ENCODE measurements at regions not wholly inside any gene's neighbourhood (a gene's known extent, or its start where the extent isn't known, plus 50 kb on each side); places are given as distances from the start of the nearest gene placed in this dataset.

GRCh38 chr3:150255413-150255812, 152.7 kb upstream of the TSC22D2 start:
- Histone ChIP-seq H3K9me3 (no peaks in the 10 kb centered on the region), H3K4me1 (peaks cover 40% of the 10 kb centered on the region), H3K27me3 (no peaks in the 10 kb centered on the region), H3K36me3 (no peaks in the 10 kb centered on the region), H3K27ac (peak overlapping the region; percentile 82), H3K4me3 (no peak overlapping the region)
- DNase-seq (ENCODE audit: low spot score in 2 of 2), result peak in 1 of 2 donors; percentile 68
- TF ChIP-seq POLR2AphosphoS5 (IDR thresholded peaks at IDR 0.05), result peak in 1 of 3 donors; percentile 57
- TF ChIP-seq POLR2A (IDR thresholded peaks at IDR 0.05), result no peak
- 33% methylated on average over 3 of the region's 3 CpGs for WGBS

- Histone ChIP-seq H3K4me1 (peaks cover 40% of the 10 kb centered on the region), H3K27me3 (no peaks in the 10 kb centered on the region), H3K4me3 (no peak overlapping the region), H3K36me3 (no peaks in the 10 kb centered on the region), H3K9me3 (no peaks in the 10 kb centered on the region), H3K27ac (peak overlapping the region; percentile 82)
- TF ChIP-seq POLR2AphosphoS5 (IDR thresholded peaks at IDR 0.05) (no peak), CTCF (IDR thresholded peaks at IDR 0.05) (no peak), EP300 (IDR thresholded peaks at IDR 0.05) (no peak), POLR2A (IDR thresholded peaks at IDR 0.05) (no peak)
- no peak for DNase-seq (ENCODE audit: low spot score in 2 of 2)
- 42% methylated on average over 4 of the region's 4 CpGs for WGBS
Observed at GRCh38 chr3:150254309-150254708, 153.8 kb upstream of the TSC22D2 start.

DNA sequence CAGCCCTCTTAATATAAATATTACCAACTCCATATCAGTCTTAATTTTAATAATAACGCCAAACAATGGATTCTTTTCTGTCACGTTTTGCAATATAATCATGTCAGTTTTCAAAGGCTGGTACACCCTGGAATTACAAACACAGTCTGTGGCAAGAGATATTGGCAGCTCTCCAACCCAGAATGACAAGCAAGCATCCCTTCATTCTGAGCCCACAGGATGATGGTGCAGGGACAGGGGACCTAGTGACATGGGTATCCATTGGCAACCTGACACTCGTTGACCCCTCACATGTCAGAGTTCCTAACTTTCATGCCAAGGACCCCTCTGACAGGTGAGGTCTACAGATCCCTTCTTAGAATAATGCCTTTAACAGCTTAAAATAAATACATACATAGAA, 154.5 kb upstream of the TSC22D2 start:
- no peak for DNase-seq (ENCODE audit: low spot score in 2 of 2)
- Histone ChIP-seq H3K36me3 (no peaks in the 10 kb centered on the region), H3K27me3 (no peaks in the 10 kb centered on the region), H3K4me1 (peaks cover 40% of the 10 kb centered on the region), H3K4me3 (no peak overlapping the region), H3K9me3 (no peaks in the 10 kb centered on the region), H3K27ac (peak overlapping the region; percentile 62)
- TF ChIP-seq POLR2A (IDR thresholded peaks at IDR 0.05), result no peak
- no peak for TF ChIP-seq CTCF (IDR thresholded peaks at IDR 0.05)
- TF ChIP-seq EP300 (IDR thresholded peaks at IDR 0.05), result no peak
- no peak for TF ChIP-seq POLR2AphosphoS5 (IDR thresholded peaks at IDR 0.05)
- WGBS, result 53% methylated on average over 3 of the region's 3 CpGs

- H3K4me1 ChIP-seq, result peaks cover 40% of the 10 kb centered on the region
- WGBS, result 48% methylated on average over 2 of the region's 2 CpGs
- no peaks in the 10 kb centered on the region for H3K27me3 ChIP-seq
- no peaks in the 10 kb centered on the region for H3K9me3 ChIP-seq
- no peaks in the 10 kb centered on the region for H3K36me3 ChIP-seq
- DNase-seq (ENCODE audit: low spot score in 2 of 2), result no peak
- no peak overlapping the region for H3K4me3 ChIP-seq
- no peak for TF ChIP-seq POLR2A (IDR thresholded peaks at IDR 0.05)
- TF ChIP-seq CTCF (IDR thresholded peaks at IDR 0.05), result no peak
- TF ChIP-seq POLR2AphosphoS5 (IDR thresholded peaks at IDR 0.05), result no peak
- TF ChIP-seq EP300 (IDR thresholded peaks at IDR 0.05), result no peak
- H3K27ac ChIP-seq, result peak overlapping the region; percentile 62
Observed at GRCh38 chr3:150252462-150252861, 155.6 kb upstream of the TSC22D2 start.

GRCh38 chr3:150251187-150252062, 156.7 kb upstream of the TSC22D2 start:
- TF ChIP-seq POLR2AphosphoS5 (IDR thresholded peaks at IDR 0.05) (no peak), EP300 (IDR thresholded peaks at IDR 0.05) (no peak), POLR2A (IDR thresholded peaks at IDR 0.05) (no peak), CTCF (IDR thresholded peaks at IDR 0.05) (no peak)
- no peaks in the 10 kb centered on the region for H3K9me3 ChIP-seq
- DNase-seq (ENCODE audit: low spot score in 2 of 2), result no peak
- WGBS, result 68% methylated on average over 5 of the region's 5 CpGs
- peak overlapping the region; percentile 62 for H3K27ac ChIP-seq
- H3K27me3 ChIP-seq, result no peaks in the 10 kb centered on the region
- H3K4me3 ChIP-seq, result no peak overlapping the region
- no peaks in the 10 kb centered on the region for H3K36me3 ChIP-seq
- H3K4me1 ChIP-seq, result peaks cover 40% of the 10 kb centered on the region
